Mesodermal cell (in vitro differentiated cells): ENCODE measurements at regions not wholly inside any gene's neighbourhood (a gene's known extent, or its start where the extent isn't known, plus 50 kb on each side); places are given as distances from the start of the nearest gene placed in this dataset.

ENCODE experiments used
- H3K27ac ChIP-seq: 2 replicates; pipeline ENCODE4 v1.7.0; 2013; ENCODE audit warnings: mild to moderate bottlenecking, low read depth, low read length, moderate library complexity; ENCODE audit not compliant: severe bottlenecking
- H3K36me3 ChIP-seq: 2 replicates; pipeline ENCODE4 v1.7.1; 2013; ENCODE audit warnings: mild to moderate bottlenecking, low read length, moderate library complexity; ENCODE audit not compliant: control insufficient read depth, insufficient read depth
- H3K4me1 ChIP-seq: one replicate; pipeline ENCODE4 v1.7.1; 2013; ENCODE audit warnings: mild to moderate bottlenecking, low read length; ENCODE audit not compliant: insufficient read depth, control insufficient read depth, poor library complexity, severe bottlenecking
- H3K4me3 ChIP-seq: 2 replicates; pipeline ENCODE4 v1.7.0; 2013; ENCODE audit warnings: low read length, control low read depth, mild to moderate bottlenecking; ENCODE audit not compliant: insufficient read depth, poor library complexity, severe bottlenecking; ENCODE audit errors: extremely low read depth
- H3K9me3 ChIP-seq: 2 replicates; pipeline ENCODE4 v1.7.1; 2013; ENCODE audit warnings: mild to moderate bottlenecking, low read length, moderate library complexity; ENCODE audit not compliant: control insufficient read depth
- WGBS, 2 experiments: methylation state at CpG; one replicate each; pipeline ENCODE4 v1.1.5; 2013; ENCODE audit warnings: missing lambda C conversion rate in 2 of 2; ENCODE audit not compliant: insufficient coverage in 2 of 2; 5-methylcytosine and 5-hydroxymethylcytosine counted together

DNA sequence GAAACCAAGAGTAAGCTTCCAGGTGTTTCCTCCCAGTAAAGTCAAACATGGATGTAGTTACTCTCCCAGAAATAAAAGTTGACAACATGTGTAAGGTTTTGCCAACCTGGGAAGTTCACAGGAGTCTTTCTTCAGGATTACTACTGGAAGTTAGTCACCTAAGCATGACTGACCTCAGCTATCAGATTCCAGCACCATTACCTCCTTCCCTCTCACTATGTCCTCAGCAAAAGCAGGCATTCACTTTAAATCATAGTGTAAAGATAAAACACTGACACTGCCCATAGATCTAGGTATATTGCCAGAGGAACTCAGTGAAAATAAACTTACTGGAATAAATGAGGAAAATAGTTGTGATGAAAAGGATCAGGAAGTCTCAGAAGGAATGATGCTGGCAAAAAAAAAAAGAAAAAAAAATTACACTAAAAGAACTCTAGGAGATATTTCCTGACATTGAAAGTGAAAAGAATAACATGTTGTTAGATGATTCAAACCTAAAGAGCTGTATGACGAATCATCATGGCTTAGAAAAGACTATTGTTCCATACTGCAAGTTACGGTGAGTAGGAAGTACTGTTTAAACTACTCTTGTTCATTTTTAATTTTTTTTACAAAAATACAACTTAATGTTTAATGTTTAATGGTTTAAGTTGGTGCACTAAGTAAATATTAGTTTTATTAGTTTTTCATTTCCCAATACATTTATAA lies 484.5 kb upstream of the ZNF804A start:
- no CpG with 5 or more reads among the region's 2 CpGs for whole genome bisulfite sequencing, 2 experiments
- no peaks in the 10 kb centered on the region for H3K36me3 ChIP-seq
- no peak overlapping the region for H3K4me3 ChIP-seq
- no peaks in the 10 kb centered on the region for H3K4me1 ChIP-seq
- no peak overlapping the region for H3K27ac ChIP-seq
- H3K9me3 ChIP-seq = no peaks in the 10 kb centered on the region

DNA sequence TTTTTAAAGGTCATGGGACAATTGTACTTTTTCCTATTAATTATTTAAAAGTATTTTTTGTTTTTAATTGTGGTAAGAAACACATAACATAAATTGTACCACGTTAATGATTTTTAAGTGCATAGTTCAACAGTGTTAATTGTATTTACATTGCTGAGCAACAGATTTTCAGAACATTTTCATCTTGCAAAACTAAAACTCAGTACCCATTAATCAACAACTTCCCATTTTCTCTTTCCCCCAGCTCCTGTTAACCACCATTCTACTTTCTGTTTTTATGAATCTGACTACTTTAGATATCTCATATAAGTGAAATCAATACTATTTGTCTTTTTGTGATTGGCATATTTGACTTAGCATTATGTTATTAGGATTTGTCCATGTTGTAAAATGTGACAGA lies 483.9 kb upstream of the ZNF804A start:
- no CpG with 5 or more reads among the region's 1 CpG for WGBS, 2 experiments
- Histone ChIP-seq H3K9me3 (no peaks in the 10 kb centered on the region), H3K4me1 (no peaks in the 10 kb centered on the region), H3K36me3 (no peaks in the 10 kb centered on the region), H3K27ac (no peak overlapping the region), H3K4me3 (no peak overlapping the region)

DNA sequence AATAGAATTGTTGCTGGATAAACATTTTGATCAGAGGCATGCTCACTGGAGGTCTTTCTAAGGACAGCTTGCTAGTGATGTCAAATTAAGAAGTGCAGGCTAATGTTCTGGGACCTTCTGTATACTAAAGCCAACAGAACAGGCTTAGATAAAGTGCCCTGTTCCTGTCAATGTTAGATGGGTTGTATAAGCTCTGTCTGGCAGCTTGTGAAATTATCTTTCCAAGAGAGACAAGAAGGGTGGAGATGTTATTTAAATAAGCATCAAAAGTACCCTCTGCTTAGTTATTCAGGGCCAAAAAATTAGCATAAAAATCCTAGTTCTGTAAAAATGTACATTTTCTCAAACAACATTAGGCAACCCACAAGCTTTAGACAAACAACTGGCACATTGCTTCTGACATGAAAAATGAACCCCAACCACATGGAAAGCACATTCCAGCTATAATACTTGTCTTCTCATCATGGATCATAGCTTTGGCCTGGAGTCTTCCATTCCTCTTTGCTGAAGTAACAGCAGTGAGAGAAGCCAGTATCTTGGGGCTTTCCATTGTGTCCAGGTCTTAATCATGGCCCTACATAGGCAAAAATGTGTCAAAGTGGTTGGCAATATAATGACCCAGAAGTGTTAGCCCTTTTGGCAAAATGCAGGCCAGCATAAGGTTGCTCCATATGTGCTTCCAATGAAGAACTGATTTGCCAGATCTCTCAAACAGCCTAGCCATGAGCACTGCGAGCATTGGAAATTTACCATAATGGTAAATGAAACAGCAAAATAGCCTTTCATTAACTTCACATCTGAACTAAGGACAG lies 478.1 kb upstream of the ZNF804A start:
- Histone ChIP-seq H3K36me3 (no peaks in the 10 kb centered on the region), H3K9me3 (no peaks in the 10 kb centered on the region), H3K4me3 (no peak overlapping the region), H3K4me1 (no peaks in the 10 kb centered on the region), H3K27ac (no peak overlapping the region)
- no CpG with 5 or more reads among the region's 1 CpG for WGBS, 2 experiments

DNA sequence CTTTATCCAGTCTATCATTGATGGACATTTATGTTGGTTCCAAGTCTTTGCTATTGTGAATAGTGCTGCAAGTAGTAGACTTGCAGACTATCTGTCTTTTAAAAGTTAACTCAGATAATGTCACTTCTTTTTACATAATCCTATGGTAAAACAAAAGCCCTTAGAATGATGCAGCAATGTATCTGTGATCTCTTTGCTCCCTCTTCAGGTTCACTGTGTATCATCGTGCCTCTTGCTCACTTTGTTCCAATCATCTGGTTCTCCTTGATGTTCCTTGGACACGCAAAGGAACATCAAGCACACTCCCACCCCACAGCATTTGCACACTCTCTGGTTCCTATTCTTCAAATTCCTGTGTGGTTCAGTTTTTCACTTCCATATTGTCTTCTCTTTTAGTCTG lies 472.5 kb upstream of the ZNF804A start:
- WGBS, 2 experiments = 83 to 88% methylated on average over 1 of the region's 2 CpGs
- no peaks in the 10 kb centered on the region for H3K36me3 ChIP-seq
- no peaks in the 10 kb centered on the region for H3K9me3 ChIP-seq
- H3K27ac ChIP-seq = no peak overlapping the region
- no peaks in the 10 kb centered on the region for H3K4me1 ChIP-seq
- H3K4me3 ChIP-seq = no peak overlapping the region

DNA sequence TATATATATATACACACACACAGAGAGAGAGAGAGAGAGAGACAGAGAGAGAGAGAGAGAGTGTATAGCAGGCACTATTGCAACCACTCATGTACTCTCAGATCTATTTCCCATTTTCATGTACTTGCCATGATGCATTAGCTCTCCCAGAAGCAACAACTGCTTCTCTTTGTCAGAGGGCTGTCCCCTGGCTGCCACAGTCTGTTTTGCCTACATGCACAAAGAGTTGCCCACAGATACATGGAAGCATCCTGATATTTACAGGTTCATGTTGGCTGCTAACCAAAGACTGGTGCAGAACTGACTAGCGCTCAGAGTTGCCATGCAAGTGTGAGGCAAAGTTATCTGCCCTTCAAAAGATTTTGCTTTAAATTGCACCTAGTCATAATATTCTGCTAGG lies 469.3 kb upstream of the ZNF804A start:
- H3K4me3 ChIP-seq = no peak overlapping the region
- no peaks in the 10 kb centered on the region for H3K9me3 ChIP-seq
- H3K27ac ChIP-seq = no peak overlapping the region
- H3K4me1 ChIP-seq = no peaks in the 10 kb centered on the region
- 100% methylated on average over 1 of the region's 1 CpG for WGBS, 2 experiments
- H3K36me3 ChIP-seq = no peaks in the 10 kb centered on the region

DNA sequence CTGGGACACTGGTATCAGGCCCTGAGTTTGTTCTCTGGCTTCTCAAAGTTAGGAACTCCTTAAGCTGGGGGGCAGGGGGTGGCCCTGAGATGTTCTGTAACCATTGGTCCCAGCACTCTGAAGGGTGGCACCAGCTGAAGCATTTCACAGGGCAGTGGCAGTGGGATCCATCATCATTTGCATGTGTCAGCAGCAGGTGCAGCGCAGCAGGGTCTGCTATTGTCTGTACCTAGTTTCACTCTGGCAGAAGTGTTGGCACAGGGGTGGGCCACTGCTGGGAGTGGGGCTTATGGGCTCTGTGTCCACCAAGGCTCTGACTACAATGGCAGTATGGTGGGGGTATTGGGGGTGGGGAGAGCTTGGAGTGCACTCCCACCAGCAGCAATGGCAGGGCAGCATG lies 460.4 kb upstream of the ZNF804A start:
- 80 to 100% methylated on average over 1 of the region's 1 CpG for WGBS, 2 experiments
- Histone ChIP-seq H3K4me3 (no peak overlapping the region), H3K9me3 (no peaks in the 10 kb centered on the region), H3K36me3 (no peaks in the 10 kb centered on the region), H3K27ac (no peak overlapping the region), H3K4me1 (no peaks in the 10 kb centered on the region)

DNA sequence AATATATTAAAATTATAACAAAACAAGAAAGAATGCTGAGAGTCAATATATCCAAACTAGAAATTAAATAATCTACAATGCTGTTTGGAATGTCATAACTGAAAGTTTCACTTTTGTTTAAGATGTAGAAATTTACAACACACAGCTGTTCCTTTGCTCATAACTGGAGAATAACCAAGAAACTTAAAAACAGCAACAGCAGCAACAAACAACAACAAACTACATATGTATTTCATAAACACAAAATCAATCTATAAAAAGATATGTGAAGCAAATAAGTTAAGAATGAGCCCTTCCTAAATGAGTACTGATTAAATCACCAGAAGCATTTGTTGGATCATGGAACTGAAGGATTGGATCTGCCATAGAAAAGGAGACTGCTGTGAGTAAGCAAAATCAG lies 456.5 kb upstream of the ZNF804A start:
- H3K9me3 ChIP-seq = no peaks in the 10 kb centered on the region
- no peak overlapping the region for H3K27ac ChIP-seq
- no peaks in the 10 kb centered on the region for H3K36me3 ChIP-seq
- H3K4me3 ChIP-seq = no peak overlapping the region
- no peaks in the 10 kb centered on the region for H3K4me1 ChIP-seq

DNA sequence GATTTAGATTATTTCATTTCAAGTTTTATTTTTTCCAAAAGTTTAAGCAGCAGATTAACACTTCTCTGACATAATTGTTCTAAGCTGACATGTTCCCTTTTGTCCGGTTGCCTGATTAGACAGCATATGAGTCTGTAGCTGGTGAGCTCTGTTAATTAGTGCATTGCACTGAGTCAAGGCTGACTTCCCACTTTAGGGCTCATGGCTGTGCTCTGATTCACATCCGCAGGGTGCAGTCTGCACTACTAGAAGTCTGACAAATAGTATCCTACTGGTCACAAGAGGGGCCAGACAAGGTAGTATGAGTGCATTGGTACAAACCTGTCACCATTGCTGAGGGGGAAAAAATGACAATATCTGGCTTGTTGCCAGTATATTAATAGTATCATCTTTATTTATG lies 443.9 kb upstream of the ZNF804A start:
- Histone ChIP-seq H3K27ac (no peak overlapping the region), H3K4me1 (no peaks in the 10 kb centered on the region), H3K36me3 (no peaks in the 10 kb centered on the region), H3K4me3 (no peak overlapping the region), H3K9me3 (no peaks in the 10 kb centered on the region)
- 86 to 100% methylated on average over 1 to 2 of the region's 2 CpGs for WGBS, 2 experiments

DNA sequence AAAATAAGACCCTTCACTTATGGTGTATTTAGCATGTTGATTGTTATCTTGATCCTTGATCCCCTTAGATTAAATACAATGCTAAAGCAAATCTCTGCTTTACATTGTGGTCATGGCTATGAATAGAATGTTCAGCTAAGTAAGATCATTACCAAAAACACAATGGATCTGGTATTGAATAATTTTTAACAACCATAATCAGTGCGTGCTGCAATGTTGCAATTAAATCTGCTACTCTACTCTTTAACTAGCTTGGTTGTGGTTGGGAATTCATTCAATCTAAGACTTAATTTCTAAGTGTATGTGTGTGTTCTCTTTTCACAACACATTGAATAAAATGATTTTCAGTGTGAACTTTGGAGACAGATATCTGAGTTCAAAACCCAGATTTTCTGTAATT lies 442.5 kb upstream of the ZNF804A start:
- Histone ChIP-seq H3K36me3 (no peaks in the 10 kb centered on the region), H3K27ac (no peak overlapping the region), H3K4me3 (no peak overlapping the region), H3K4me1 (no peaks in the 10 kb centered on the region), H3K9me3 (no peaks in the 10 kb centered on the region)
- no CpG with 5 or more reads among the region's 1 CpG for WGBS, 2 experiments

DNA sequence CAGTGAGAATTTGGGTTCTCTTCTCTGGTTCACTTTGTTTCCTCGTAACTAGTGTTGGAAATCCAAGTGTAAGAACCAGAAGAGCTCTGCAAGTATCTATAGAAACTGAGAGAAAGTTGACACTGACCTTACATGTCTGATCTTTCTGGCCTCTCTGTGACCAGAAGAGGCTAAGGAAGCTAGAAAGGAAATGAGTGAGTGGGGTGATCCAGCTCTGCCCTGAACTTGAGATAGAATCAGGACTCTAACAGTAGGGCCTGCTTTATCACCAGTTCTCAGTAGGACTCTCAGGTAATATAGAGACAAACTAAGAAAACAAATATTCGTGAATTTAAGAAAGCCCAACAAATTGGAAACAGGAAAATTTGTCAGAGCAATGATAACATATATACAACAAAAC lies 441.2 kb upstream of the ZNF804A start:
- H3K4me1 ChIP-seq = no peaks in the 10 kb centered on the region
- WGBS, 2 experiments = 33% methylated on average over 1 of the region's 2 CpGs; no CpG with 5 or more reads in 1 of the 2 experiments
- no peak overlapping the region for H3K4me3 ChIP-seq
- H3K36me3 ChIP-seq = no peaks in the 10 kb centered on the region
- H3K9me3 ChIP-seq = no peaks in the 10 kb centered on the region
- no peak overlapping the region for H3K27ac ChIP-seq

DNA sequence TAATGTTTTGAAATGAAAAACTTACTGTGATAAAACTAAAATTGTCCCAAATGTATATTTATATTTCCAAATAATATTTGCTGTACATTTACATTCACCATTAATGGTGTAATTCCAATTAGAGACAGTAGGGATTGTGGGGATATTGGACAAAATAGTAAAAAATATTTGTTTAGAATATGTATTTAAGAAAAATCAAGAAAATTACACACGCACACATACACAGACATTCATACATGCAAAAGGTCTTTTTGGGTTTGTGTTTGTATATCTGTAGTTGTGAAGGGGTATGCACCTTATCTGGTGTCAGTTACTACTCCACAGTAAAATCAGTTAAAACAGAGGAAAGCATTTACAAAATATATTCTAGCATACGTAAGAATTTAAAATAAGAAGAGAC lies 435.9 kb upstream of the ZNF804A start:
- Histone ChIP-seq H3K36me3 (no peaks in the 10 kb centered on the region), H3K9me3 (no peaks in the 10 kb centered on the region), H3K4me1 (no peaks in the 10 kb centered on the region), H3K4me3 (no peak overlapping the region), H3K27ac (no peak overlapping the region)
- WGBS, 2 experiments = no CpG with 5 or more reads among the region's 2 CpGs
